GM12872 (cell line): ENCODE measurements at regions not wholly inside any gene's neighbourhood (a gene's known extent, or its start where the extent isn't known, plus 50 kb on each side); places are given as distances from the start of the nearest gene placed in this dataset.

Source experiments
- TF ChIP-seq, protein P1 (sequence below): IDR thresholded peaks from 3 replicates; pipeline ENCODE4 v1.5.1; 2011; ENCODE audit warnings: low read depth, mild to moderate bottlenecking, low read length, moderate library complexity; ENCODE audit not compliant: insufficient read depth

- TF ChIP-seq, protein P1, sequence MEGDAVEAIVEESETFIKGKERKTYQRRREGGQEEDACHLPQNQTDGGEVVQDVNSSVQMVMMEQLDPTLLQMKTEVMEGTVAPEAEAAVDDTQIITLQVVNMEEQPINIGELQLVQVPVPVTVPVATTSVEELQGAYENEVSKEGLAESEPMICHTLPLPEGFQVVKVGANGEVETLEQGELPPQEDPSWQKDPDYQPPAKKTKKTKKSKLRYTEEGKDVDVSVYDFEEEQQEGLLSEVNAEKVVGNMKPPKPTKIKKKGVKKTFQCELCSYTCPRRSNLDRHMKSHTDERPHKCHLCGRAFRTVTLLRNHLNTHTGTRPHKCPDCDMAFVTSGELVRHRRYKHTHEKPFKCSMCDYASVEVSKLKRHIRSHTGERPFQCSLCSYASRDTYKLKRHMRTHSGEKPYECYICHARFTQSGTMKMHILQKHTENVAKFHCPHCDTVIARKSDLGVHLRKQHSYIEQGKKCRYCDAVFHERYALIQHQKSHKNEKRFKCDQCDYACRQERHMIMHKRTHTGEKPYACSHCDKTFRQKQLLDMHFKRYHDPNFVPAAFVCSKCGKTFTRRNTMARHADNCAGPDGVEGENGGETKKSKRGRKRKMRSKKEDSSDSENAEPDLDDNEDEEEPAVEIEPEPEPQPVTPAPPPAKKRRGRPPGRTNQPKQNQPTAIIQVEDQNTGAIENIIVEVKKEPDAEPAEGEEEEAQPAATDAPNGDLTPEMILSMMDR, result no peak
These were observed 67.6 kb upstream of the CTSO start for GRCh38 chr4:156021298-156021697.

GRCh38 chr4:156019246-156019645, 65.6 kb upstream of the CTSO start:
- TF ChIP-seq, protein P1, result no peak

GRCh38 chr4:156018383-156018782, 64.7 kb upstream of the CTSO start:
- TF ChIP-seq, protein P1, result no peak

DNA sequence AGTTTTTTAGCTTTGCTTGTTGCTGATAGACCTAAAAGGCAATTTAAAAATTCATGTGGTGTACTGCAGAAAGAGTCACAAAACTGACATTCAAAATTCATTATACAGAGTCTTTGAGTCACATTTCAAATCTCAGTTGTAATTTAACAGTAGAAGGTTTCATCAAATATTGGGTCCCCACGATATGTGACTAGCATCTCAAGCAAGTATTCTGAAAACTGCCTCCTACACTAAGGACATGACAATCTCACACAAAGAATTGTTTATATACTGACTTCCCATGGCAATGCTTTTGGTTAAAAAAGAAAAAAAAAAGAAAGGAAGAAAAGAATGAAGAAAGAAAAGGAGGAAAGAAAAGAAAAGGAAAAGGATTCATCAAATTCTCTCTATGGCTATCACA, 62.1 kb upstream of the CTSO start:
- TF ChIP-seq, protein P1, result no peak

DNA sequence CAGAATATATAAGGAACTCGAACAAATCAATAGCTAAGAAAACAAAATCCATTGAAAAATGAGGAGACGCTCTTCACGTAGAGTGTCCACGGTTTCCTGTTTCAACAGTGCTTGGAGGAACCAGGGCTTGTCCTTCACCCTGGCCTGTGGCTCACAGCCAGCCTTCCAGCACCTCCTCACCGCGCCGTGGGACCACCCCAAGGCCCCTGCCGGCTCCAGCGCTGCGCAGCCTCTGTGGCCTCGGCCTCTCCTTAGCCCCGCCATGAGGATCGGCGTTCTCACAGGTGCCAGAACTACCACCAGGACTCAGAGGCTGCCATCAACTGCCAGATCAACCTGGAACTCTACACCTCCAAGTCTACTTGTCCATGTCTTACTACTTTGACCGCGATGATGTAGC, 52.5 kb upstream of the CTSO start:
- TF ChIP-seq, protein P1, result no peak
